Epidermal melanocyte (primary cell): ENCODE measurements at regions not wholly inside any gene's neighbourhood (a gene's known extent, or its start where the extent isn't known, plus 50 kb on each side); places are given as distances from the start of the nearest gene placed in this dataset.

ENCODE experiments used
- DNase-seq: peaks from one replicate; pipeline ENCODE4 v3.0.0; 2011; ENCODE audit warnings: low spot score; ENCODE audit not compliant: insufficient read length

GRCh38 chr1:219670426-219671149, 57.7 kb upstream of the ZC3H11B start:
- DNase-seq = no peak

GRCh38 chr1:219669556-219669955, 56.7 kb upstream of the ZC3H11B start:
- no peak for DNase-seq

- DNase-seq = no peak
Observed at GRCh38 chr1:219669042-219669441, 56.1 kb upstream of the ZC3H11B start.

GRCh38 chr1:219668446-219668845, 55.5 kb upstream of the ZC3H11B start:
- no peak for DNase-seq

- DNase-seq = no peak
Observed at GRCh38 chr1:219666242-219666641, 53.3 kb upstream of the ZC3H11B start.

- DNase-seq = no peak
Observed at GRCh38 chr1:219665089-219665488, 52.2 kb upstream of the ZC3H11B start.

GRCh38 chr1:219664310-219665029, 51.6 kb upstream of the ZC3H11B start:
- DNase-seq = no peak
